H1 (cell line): ENCODE measurements at regions not wholly inside any gene's neighbourhood (a gene's known extent, or its start where the extent isn't known, plus 50 kb on each side); places are given as distances from the start of the nearest gene placed in this dataset.

ENCODE experiments used
- CTCF ChIA-PET: fragments of 300-600 bp; sonication (Branson Sonifier 250); formaldehyde crosslinking; loops from one replicate; lab custom pipeline; 2021; ENCODE audit not compliant: partially characterized antibody; lab: Charles Lee
- POLR2A ChIA-PET: fragments of 300-600 bp; sonication (Branson Sonifier 250); formaldehyde crosslinking; loops from one replicate; lab custom pipeline; 2021; ENCODE audit warnings: inconsistent platforms; ENCODE audit not compliant: partially characterized antibody; lab: Charles Lee
- DNase-seq, 2 experiments: peaks; one replicate each; pipeline versions ENCODE4 v3.0.0 to v3.0.0-alpha.2; 2010 to 2022; ENCODE audit warnings: low spot score in 2 of 2, low read depth in 1 of 2, mixed read lengths in 1 of 2
- FAIRE-seq: peaks from 2 replicates; lab custom pipeline; 2011; peaks lifted over from hg19 to GRCh38; lab: Jason Lieb, UNC
- H2AFZ ChIP-seq: 2 replicates; pipeline ENCODE4 v1.8.1; 2012; ENCODE audit warnings: low read length, inconsistent platforms
- H2AK5ac ChIP-seq: 2 replicates; pipeline ENCODE4 v1.6.1; 2013; ENCODE audit warnings: low read depth, low read length
- H2BK120ac ChIP-seq: replicated peaks from 2 replicates; pipeline ENCODE3; 2013; ENCODE audit warnings: low read depth, low read length, inconsistent platforms
- H2BK12ac ChIP-seq: 2 replicates; pipeline ENCODE4 v1.6.1; 2013; ENCODE audit warnings: low read depth, low read length
- H2BK15ac ChIP-seq: 2 replicates; pipeline ENCODE4 v1.6.1; 2013; ENCODE audit warnings: low read length
- H2BK20ac ChIP-seq: 2 replicates; pipeline ENCODE4 v1.6.1; 2013; ENCODE audit warnings: low read length
- H2BK5ac ChIP-seq: 2 replicates; pipeline ENCODE4 v1.6.1; 2013; ENCODE audit warnings: low read depth, low read length
- H3K14ac ChIP-seq: 2 replicates; pipeline ENCODE4 v1.6.1; 2013; ENCODE audit warnings: inconsistent platforms; ENCODE audit not compliant: insufficient read length
- H3K18ac ChIP-seq: 2 replicates; pipeline ENCODE4 v1.6.1; 2013; ENCODE audit warnings: low read length; ENCODE audit errors: extremely low read depth
- H3K23ac ChIP-seq: 2 replicates; pipeline ENCODE4 v1.6.1; 2013; ENCODE audit warnings: inconsistent platforms; ENCODE audit not compliant: insufficient read length
- H3K23me2 ChIP-seq: 2 replicates; pipeline ENCODE4 v1.6.1; 2013; ENCODE audit warnings: low read depth, low read length
- H3K27ac ChIP-seq: 2 replicates; pipeline ENCODE4 v1.6.1; 2011; ENCODE audit warnings: low read depth, low read length, inconsistent platforms
- H3K27me3 ChIP-seq, 4 experiments: replicated peaks in 1 of 4; 1 replicate in 1 of 4; 2 replicates in 3 of 4; pipeline versions ENCODE4 v1.6.1 to v1.8.1; 2011 to 2013; ENCODE audit warnings: low read length in 3 of 4, mild to moderate bottlenecking in 3 of 4, inconsistent platforms in 2 of 4, mixed read lengths in 2 of 4, moderate library complexity in 1 of 4; ENCODE audit not compliant: control insufficient read depth in 3 of 4, insufficient read depth in 3 of 4; ENCODE audit errors: extremely low read depth in 1 of 4
- H3K36me3 ChIP-seq, 4 experiments: 2 replicates each; pipeline versions ENCODE4 v1.6.1 to v1.8.1; 2011 to 2013; ENCODE audit warnings: mild to moderate bottlenecking in 4 of 4, low read length in 3 of 4, moderate library complexity in 2 of 4, control low read depth in 1 of 4, inconsistent platforms in 1 of 4; ENCODE audit not compliant: insufficient read depth in 4 of 4, control insufficient read depth in 2 of 4
- H3K4ac ChIP-seq: replicated peaks from 2 replicates; pipeline ENCODE3; 2013; ENCODE audit warnings: low read length, low read depth, mixed read lengths, inconsistent platforms; ENCODE audit not compliant: insufficient read length
- H3K4me1 ChIP-seq, 4 experiments: replicated peaks in 1 of 4; 1 replicate in 1 of 4; 2 replicates in 3 of 4; pipeline versions ENCODE4 v1.6.1 to v1.8.1; 2011 to 2013; ENCODE audit warnings: low read length in 3 of 4, inconsistent platforms in 2 of 4, mixed read lengths in 1 of 4; ENCODE audit not compliant: insufficient read depth in 4 of 4, control insufficient read depth in 3 of 4
- H3K4me2 ChIP-seq, 2 experiments: 2 replicates each; pipeline versions ENCODE4 v1.6.1 to v1.8.1; 2011 to 2013; ENCODE audit warnings: low read depth in 2 of 2, low read length in 2 of 2, control low read depth in 1 of 2, inconsistent platforms in 1 of 2, mild to moderate bottlenecking in 1 of 2; ENCODE audit not compliant: insufficient read depth in 1 of 2
- H3K4me3 ChIP-seq, 4 experiments: fragments of 200-600, 300-600 bp in 1 of 4; sonication (generic), shearing (Covaris generic), sonication (Bioruptor Twin) in 1 of 4; 2 replicates each; pipeline versions ENCODE4 v1.5.1 to v1.8.1; 2011 to 2016; ENCODE audit warnings: low read length in 4 of 4, low read depth in 3 of 4, control low read depth in 2 of 4, inconsistent platforms in 2 of 4, mild to moderate bottlenecking in 2 of 4, mixed read lengths in 1 of 4, moderate library complexity in 1 of 4; ENCODE audit not compliant: insufficient read depth in 2 of 4; ENCODE audit errors: extremely low read depth in 1 of 4
- H3K56ac ChIP-seq: replicated peaks from 2 replicates; pipeline ENCODE3; 2013; ENCODE audit warnings: low read depth, mild to moderate bottlenecking, mixed read lengths, low read length, inconsistent platforms; ENCODE audit not compliant: insufficient read length
- H3K79me1 ChIP-seq: 2 replicates; pipeline ENCODE4 v1.6.1; 2013; ENCODE audit warnings: low read depth, low read length, control low read depth
- H3K79me2 ChIP-seq, 2 experiments: 2 replicates each; pipeline versions ENCODE4 v1.6.1 to v1.8.1; 2012 to 2013; ENCODE audit warnings: low read length in 2 of 2, mild to moderate bottlenecking in 2 of 2, inconsistent platforms in 1 of 2; ENCODE audit not compliant: insufficient read depth in 2 of 2, control insufficient read depth in 1 of 2
- H3K9ac ChIP-seq, 4 experiments: replicated peaks in 1 of 4; 1 replicate in 1 of 4; 2 replicates in 3 of 4; pipeline versions ENCODE4 v1.6.1 to v1.8.1; 2011 to 2013; ENCODE audit warnings: low read depth in 3 of 4, low read length in 3 of 4, control low read depth in 2 of 4, mild to moderate bottlenecking in 2 of 4, moderate library complexity in 2 of 4, inconsistent platforms in 1 of 4; ENCODE audit errors: extremely low read depth in 1 of 4
- H3K9me3 ChIP-seq, 2 experiments: 2 replicates each; pipeline versions ENCODE4 v1.6.1 to v1.8.1; 2012 to 2013; ENCODE audit warnings: mild to moderate bottlenecking in 2 of 2, moderate library complexity in 2 of 2, control low read depth in 1 of 2, inconsistent platforms in 1 of 2, low read depth in 1 of 2, low read length in 1 of 2, mixed read lengths in 1 of 2; ENCODE audit not compliant: insufficient read depth in 2 of 2
- H4K20me1 ChIP-seq, 2 experiments: replicated peaks in 1 of 2; 2 replicates each; pipeline versions ENCODE3 to v1.8.1; 2011 to 2013; ENCODE audit warnings: inconsistent platforms in 2 of 2, low read length in 2 of 2, mild to moderate bottlenecking in 1 of 2; ENCODE audit not compliant: insufficient read depth in 2 of 2, control insufficient read depth in 1 of 2
- H4K5ac ChIP-seq: 2 replicates; pipeline ENCODE4 v1.6.1; 2013; ENCODE audit warnings: low read length, low read depth, mixed read lengths, inconsistent platforms; ENCODE audit not compliant: insufficient read length
- H4K8ac ChIP-seq: 2 replicates; pipeline ENCODE4 v1.8.0; 2013; ENCODE audit warnings: mild to moderate bottlenecking, moderate library complexity, low read length, inconsistent platforms; ENCODE audit not compliant: insufficient read depth; ENCODE audit errors: extremely low read depth
- H4K91ac ChIP-seq: replicated peaks from 2 replicates; pipeline ENCODE3; 2013; ENCODE audit warnings: low read length, mixed read lengths, inconsistent platforms; ENCODE audit not compliant: insufficient read length
- ATF3 ChIP-seq: IDR thresholded peaks from 2 replicates; pipeline ENCODE4 v1.6.1; 2011; ENCODE audit warnings: low read depth, mild to moderate bottlenecking, low read length; ENCODE audit not compliant: insufficient read depth
- CTCF ChIP-seq, 3 experiments: IDR thresholded peaks; 1 replicate in 2 of 3; 2 replicates in 1 of 3; pipeline versions ENCODE4 v1.5.1 to v1.6.1; 2011; ENCODE audit warnings: low read length in 3 of 3, mild to moderate bottlenecking in 3 of 3, inconsistent platforms in 2 of 3, low read depth in 1 of 3, moderate library complexity in 1 of 3; ENCODE audit not compliant: insufficient read depth in 1 of 3; ENCODE audit errors: control extremely low read depth in 1 of 3
- EGR1 ChIP-seq: IDR thresholded peaks from 2 replicates; pipeline ENCODE4 v1.6.1; 2011; ENCODE audit warnings: low read depth, low read length, borderline replicate concordance
- EZH2 ChIP-seq: fragments of 200-600 bp; sonication (generic); IDR thresholded peaks from 2 replicates; pipeline ENCODE4 v1.7.1; 2012; ENCODE audit warnings: low read depth, mild to moderate bottlenecking, moderate library complexity, low read length, inconsistent platforms; ENCODE audit not compliant: severe bottlenecking
- JUND ChIP-seq: IDR thresholded peaks from 2 replicates; pipeline ENCODE4 v1.6.1; 2011; ENCODE audit warnings: mild to moderate bottlenecking, improper control_type of control experiment, low read length
- KDM1A ChIP-seq: fragments of 200-600, 300-600 bp; sonication (generic); IDR thresholded peaks from 2 replicates; pipeline ENCODE4 v1.7.1; 2016; ENCODE audit warnings: mild to moderate bottlenecking, low read length, borderline replicate concordance
- MAFK ChIP-seq: IDR thresholded peaks from 2 replicates; pipeline ENCODE4 v1.6.1; 2012; ENCODE audit warnings: low read depth, mild to moderate bottlenecking, improper control_type of control experiment, low read length
- PHF8 ChIP-seq: fragments of 200-600 bp; sonication (generic); conservative IDR thresholded peaks from 2 replicates; pipeline ENCODE4 v1.7.1; 2012; ENCODE audit warnings: low read depth, mild to moderate bottlenecking, inconsistent platforms, low read length, moderate library complexity
- USF2 ChIP-seq: IDR thresholded peaks from 2 replicates; pipeline ENCODE4 v1.6.1; 2011; ENCODE audit warnings: low read length, improper control_type of control experiment
- ZNF274 ChIP-seq: IDR thresholded peaks from 2 replicates; pipeline ENCODE4 v1.7.0; 2012; ENCODE audit warnings: low read length, borderline replicate concordance; ENCODE audit errors: extremely low read depth
- WGBS, 2 experiments: shearing (Covaris generic) in 1 of 2; methylation state at CpG; one replicate each; pipeline versions ENCODE4 v1.1.6 to v1.1.7; 2013 to 2015; ENCODE audit warnings: low lambda C conversion rate in 2 of 2, mixed read lengths in 2 of 2, inconsistent platforms in 1 of 2, low coverage in 1 of 2, missing lambda C conversion rate in 1 of 2; ENCODE audit not compliant: insufficient replicate concordance in 2 of 2, insufficient coverage in 1 of 2, insufficient read length in 1 of 2; ENCODE audit errors: extremely low coverage in 1 of 2, missing lambda C conversion rate in 1 of 2; 5-methylcytosine and 5-hydroxymethylcytosine counted together

GRCh38 chr1:72847651-72848050 lies 565.3 kb upstream of the NEGR1 start:
- Histone ChIP-seq H2AFZ (no peak overlapping the region), H4K5ac (no peak overlapping the region), H3K4me2 (no peak overlapping the region), H3K23ac (no peak overlapping the region), H4K8ac (no peak overlapping the region), H4K91ac (no peak overlapping the region), H2BK20ac (no peak overlapping the region), H3K18ac (no peak overlapping the region), H2BK15ac (no peak overlapping the region), H3K79me1 (no peaks in the 10 kb centered on the region), H3K36me3 (no peaks in the 10 kb centered on the region), H2BK12ac (no peak overlapping the region), H3K14ac (no peak overlapping the region), H3K4me1 (peaks cover 0 to 5% (median 2%) of the 10 kb centered on the region in 4 experiments; a peak in 3 of 7 replicates), H2BK120ac (no peak overlapping the region), H2AK5ac (no peak overlapping the region), H3K4ac (no peak overlapping the region), H3K4me3 (no peak overlapping the region), H3K23me2 (no peaks in the 10 kb centered on the region), H3K27ac (no peak overlapping the region), H3K9me3 (no peaks in the 10 kb centered on the region), H3K9ac (no peak overlapping the region), H3K27me3 (no peaks in the 10 kb centered on the region), H2BK5ac (no peak overlapping the region), H4K20me1 (no peaks in the 10 kb centered on the region), H3K79me2 (no peaks in the 10 kb centered on the region), H3K56ac (no peak overlapping the region)
- 85% methylated on average over 3 of the region's 3 CpGs; no CpG with 5 or more reads in 1 of the 2 experiments for WGBS, 2 experiments
- POLR2A ChIA-PET, result interaction anchor here (0.9 kb wide), 1 partner anchor 10 kb away, joined by 5 read pairs; no protein-coding TSS in a partner anchor
- CTCF ChIA-PET, result interaction anchor here (1.4 to 2.8 kb wide), 2 partner anchors 123 to 221 kb away, joined by 3 to 20 read pairs; no protein-coding TSS in a partner anchor
- no peak for DNase-seq
- FAIRE-seq, result no peak
- TF ChIP-seq PHF8 (no peak), ATF3 (no peak), JUND (no peak), MAFK (no peak), EZH2 (no peak), ZNF274 (no peak), EGR1 (no peak), USF2 (no peak), CTCF (IDR thresholded peaks at IDR 0.05; ENCODE audit: control extremely low read depth in 1 of 3, insufficient read depth in 1 of 3, low read depth in 1 of 3, low read length in 3 of 3) (no peak), KDM1A (no peak)
